LNCaP clone FGC (cell line): ENCODE measurements at regions not wholly inside any gene's neighbourhood (a gene's known extent, or its start where the extent isn't known, plus 50 kb on each side); places are given as distances from the start of the nearest gene placed in this dataset.

Experiments
- DNase-seq: peaks from one replicate; pipeline ENCODE4 v3.0.0-alpha.2; 2011; ENCODE audit warnings: low read depth
- H3K4me3 ChIP-seq: 2 replicates; pipeline ENCODE4 v1.5.1; 2011; ENCODE audit warnings: mild to moderate bottlenecking, low read depth, low read length, control low read depth
- TF ChIP-seq, protein P1 (sequence below): IDR thresholded peaks from 2 replicates; pipeline ENCODE4 v1.5.1; 2012; ENCODE audit warnings: mild to moderate bottlenecking; ENCODE audit not compliant: control insufficient read depth, insufficient read depth; ENCODE audit errors: extremely low read depth

DNA sequence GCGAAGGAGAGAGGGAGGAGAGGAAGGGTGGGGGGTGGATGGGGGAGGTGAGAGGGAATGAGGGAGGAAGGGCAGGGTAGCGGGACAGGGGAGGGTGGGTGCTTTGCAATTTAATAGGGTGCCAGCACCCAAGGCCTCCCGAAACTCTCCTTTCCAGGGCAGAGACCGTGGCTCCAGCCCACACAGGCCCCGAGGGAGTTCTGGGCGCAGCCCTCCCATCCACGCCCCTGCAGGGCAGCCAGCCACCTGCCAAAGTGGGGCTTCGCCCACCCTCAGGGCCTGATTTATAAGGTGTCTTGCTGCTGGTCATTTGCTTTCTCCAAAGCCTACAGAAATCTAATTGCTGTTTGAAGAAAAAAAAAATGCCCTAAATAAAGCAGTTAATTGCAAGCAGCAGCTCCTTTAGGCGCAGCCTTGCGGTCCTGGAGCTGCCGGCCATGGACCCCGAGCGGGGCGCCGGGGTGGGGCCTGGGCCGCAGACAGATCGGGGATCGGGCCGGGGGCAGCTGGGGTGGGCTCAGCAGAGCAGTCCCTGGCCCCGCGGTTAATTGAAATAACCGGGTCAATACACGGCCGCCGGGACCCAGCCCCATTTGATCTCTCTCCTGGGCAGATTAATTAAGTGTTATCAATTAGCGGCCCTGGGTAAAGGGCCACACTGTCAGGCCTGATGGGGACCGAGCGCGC, 106.0 kb upstream of the NKX1-1 start:
- DNase-seq = no peak
- TF ChIP-seq, protein P1, sequence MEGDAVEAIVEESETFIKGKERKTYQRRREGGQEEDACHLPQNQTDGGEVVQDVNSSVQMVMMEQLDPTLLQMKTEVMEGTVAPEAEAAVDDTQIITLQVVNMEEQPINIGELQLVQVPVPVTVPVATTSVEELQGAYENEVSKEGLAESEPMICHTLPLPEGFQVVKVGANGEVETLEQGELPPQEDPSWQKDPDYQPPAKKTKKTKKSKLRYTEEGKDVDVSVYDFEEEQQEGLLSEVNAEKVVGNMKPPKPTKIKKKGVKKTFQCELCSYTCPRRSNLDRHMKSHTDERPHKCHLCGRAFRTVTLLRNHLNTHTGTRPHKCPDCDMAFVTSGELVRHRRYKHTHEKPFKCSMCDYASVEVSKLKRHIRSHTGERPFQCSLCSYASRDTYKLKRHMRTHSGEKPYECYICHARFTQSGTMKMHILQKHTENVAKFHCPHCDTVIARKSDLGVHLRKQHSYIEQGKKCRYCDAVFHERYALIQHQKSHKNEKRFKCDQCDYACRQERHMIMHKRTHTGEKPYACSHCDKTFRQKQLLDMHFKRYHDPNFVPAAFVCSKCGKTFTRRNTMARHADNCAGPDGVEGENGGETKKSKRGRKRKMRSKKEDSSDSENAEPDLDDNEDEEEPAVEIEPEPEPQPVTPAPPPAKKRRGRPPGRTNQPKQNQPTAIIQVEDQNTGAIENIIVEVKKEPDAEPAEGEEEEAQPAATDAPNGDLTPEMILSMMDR = no peak
- no peak overlapping the region for H3K4me3 ChIP-seq

DNA sequence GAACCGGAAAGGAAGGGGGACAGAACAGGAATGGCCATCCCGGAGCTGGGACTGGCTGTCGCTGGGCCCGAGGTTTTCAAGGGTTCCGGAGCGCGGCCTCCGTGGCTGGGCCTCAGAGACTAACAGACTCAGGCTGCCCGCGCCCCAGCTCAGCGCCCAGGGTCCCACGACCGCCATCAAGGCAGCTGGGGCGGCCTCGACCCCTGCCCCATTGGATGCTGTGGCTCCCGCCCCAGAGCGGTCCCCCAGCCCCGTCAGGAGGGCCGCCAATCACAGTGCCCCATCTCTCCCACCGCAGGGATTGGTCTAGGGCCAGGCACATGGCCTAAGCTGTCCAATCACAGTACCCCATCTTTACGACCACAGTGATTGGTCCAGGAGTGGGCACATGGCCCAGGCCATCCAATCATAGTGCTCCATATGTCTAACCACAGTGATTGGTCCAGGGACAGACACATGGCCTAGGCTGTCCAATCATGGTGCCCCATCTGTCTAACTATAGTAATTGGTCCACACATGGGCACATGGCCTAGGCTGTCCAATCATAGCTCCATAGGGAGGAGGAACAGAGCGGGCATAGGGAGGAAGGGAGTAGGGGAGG, 105.3 kb upstream of the NKX1-1 start:
- no peak overlapping the region for H3K4me3 ChIP-seq
- TF ChIP-seq, protein P1 = no peak
- peak; percentile 19 for DNase-seq

DNA sequence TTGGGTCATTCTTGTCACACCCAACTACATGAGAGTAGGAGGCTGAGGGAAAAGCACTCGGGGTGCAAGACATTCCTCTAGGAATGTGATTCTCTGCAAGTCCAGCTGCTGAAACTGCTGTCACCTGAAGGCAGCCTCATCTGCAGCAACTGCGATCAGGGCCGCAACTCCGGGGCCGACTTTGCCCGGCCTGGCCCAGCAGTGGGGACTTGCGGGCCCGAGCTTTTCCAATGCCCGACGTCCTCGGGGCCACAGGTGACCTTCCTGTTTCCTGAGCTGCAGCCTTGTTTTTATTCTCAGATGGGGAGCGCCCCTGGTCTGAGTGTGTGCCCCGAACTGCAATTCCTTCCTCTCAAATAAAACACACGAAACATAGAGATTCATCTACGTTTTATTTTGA, 104.7 kb upstream of the NKX1-1 start:
- H3K4me3 ChIP-seq = no peak overlapping the region
- DNase-seq = no peak
- TF ChIP-seq, protein P1 = no peak

DNA sequence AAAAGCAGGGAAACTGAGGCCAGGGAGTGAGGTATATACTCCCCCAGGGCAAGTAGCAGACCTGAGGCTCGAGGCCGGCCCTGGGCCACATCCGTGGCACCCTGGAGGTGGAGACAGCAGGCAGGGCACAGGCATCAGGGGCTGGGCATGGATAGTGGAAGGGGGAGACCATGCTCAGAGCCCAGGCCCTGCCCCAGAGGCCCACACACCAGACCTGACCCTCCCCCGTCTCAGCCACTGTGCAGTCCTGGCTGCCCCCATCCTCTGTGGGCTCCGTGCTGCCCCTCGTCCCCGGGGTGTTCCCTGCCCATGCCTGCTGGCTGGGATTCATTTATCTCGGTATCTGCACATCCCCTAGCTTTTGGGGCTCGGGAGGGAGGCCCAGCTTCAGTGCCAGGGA, 103.1 kb upstream of the NKX1-1 start:
- no peak overlapping the region for H3K4me3 ChIP-seq
- TF ChIP-seq, protein P1 = no peak
- no peak for DNase-seq

DNA sequence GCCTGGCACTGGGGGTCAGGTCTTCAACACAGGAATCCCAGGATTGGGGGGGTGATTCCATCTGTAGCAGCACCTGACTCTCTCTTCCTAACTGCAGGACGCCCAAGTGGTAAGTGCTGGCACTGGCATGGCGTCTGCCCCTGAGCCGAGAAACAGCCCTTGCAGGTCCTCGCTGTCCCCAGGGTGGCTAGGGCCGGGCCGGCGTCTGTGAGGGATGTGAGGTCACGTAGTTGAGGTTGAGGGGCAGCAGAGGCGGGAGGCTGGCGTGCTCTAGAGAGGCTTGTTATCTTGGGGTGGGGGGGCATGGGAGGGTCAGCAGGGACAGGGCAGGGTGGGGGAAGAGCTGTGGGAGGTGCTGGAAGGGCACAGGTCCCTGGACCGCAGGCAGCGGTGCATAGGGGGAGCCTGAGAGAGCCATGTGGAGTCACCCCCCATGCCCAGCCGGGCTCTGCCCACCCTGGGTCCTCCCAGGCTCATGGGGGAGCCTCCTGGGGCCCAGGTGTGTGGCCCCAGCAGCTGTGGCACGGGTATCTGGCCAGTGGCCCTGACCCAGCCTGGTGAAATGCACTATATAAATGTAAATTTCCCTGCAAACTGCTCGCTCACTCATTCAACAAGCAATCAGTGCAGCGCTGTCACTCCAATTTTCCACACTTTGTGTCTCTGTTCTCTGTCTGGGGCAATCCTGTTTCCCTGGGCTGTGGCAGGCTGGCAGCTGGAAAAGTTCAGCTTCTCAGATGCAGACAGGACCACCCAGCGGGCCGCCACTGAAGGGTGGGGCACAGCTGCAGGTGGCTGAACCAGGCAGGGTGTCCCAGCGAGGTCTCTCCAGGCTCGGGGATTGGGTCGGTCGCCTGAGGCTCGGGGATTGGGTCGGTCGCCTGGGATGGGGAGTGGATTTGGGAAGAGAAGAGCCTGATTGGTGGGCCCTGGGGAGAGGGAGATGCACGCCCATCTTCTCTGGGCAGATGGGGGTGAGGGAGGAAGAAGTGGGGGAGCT, 102.2 kb upstream of the NKX1-1 start:
- H3K4me3 ChIP-seq = no peak overlapping the region
- DNase-seq = no peak

DNA sequence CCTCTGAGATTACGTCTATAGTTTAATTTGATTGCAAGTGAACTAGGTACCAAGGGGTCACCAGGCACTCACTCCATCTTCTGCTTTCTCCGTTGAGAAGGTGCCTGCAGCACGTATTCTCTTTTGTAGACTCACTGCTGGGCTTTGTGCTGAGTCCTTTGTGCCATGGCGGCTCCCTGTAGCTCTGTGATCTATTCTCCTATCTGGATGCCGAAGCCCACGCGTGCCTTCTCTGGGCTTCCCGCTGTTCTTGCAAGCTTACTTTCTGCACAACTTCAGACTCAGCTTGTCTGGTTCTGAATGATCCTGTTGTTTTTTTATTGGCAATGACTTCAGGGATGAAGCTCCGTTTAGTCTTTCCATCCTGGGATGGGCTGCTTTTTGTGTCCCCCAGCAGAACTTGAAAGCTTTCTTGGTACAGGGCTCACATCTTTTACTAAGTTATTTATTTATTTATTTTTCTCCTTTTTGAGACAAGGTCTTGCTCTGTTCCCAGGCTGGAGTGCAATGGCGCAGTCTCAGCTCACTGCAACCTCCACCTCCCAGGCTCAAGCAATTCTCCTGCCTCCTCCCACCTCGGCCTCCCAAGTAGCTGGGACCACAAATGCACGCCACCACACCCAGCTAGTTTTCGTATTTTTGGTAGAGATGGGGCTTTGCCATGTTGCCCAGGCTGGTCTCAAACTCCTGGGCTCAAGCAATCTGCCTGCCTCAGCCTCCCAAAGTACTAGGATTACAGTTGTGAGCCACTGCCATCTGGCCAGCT, 100.9 kb upstream of the NKX1-1 start:
- TF ChIP-seq, protein P1 = no peak
- DNase-seq = no peak
- H3K4me3 ChIP-seq = no peak overlapping the region

More for the DNA sequence above, 102.2 kb upstream of the NKX1-1 start:
- TF ChIP-seq, protein P1 = no peak
